H9 (cell line): ENCODE measurements at regions not wholly inside any gene's neighbourhood (a gene's known extent, or its start where the extent isn't known, plus 50 kb on each side); places are given as distances from the start of the nearest gene placed in this dataset.

ENCODE experiments used
- DNase-seq: peaks from one replicate; pipeline ENCODE4 v3.0.0-alpha.2; 2017
- H2AFZ ChIP-seq: one replicate; pipeline ENCODE4 v1.6.1; 2013; ENCODE audit warnings: mild to moderate bottlenecking, low read length, control low read depth, moderate library complexity
- H2AK5ac ChIP-seq: 2 replicates; pipeline ENCODE4 v1.6.1; 2013; ENCODE audit warnings: low read length, control low read depth, mixed read lengths; ENCODE audit not compliant: insufficient read length
- H2BK120ac ChIP-seq: one replicate; pipeline ENCODE4 v1.6.1; 2013; ENCODE audit warnings: low read depth, mild to moderate bottlenecking, low read length, control low read depth, inconsistent platforms; ENCODE audit not compliant: poor library complexity, severe bottlenecking
- H2BK12ac ChIP-seq: 2 replicates; pipeline ENCODE4 v1.6.1; 2013; ENCODE audit warnings: low read length, control low read depth, mixed read lengths, low read depth; ENCODE audit not compliant: insufficient read length
- H2BK15ac ChIP-seq: 2 replicates; pipeline ENCODE4 v1.6.1; 2013; ENCODE audit warnings: low read depth, low read length, control low read depth
- H2BK20ac ChIP-seq: one replicate; pipeline ENCODE4 v1.6.1; 2013; ENCODE audit warnings: low read depth, mild to moderate bottlenecking, low read length, control low read depth, inconsistent platforms; ENCODE audit not compliant: poor library complexity, severe bottlenecking
- H2BK5ac ChIP-seq: 2 replicates; pipeline ENCODE4 v1.6.1; 2013; ENCODE audit warnings: low read length, control low read depth, mixed read lengths; ENCODE audit not compliant: insufficient read length
- H3K14ac ChIP-seq: 2 replicates; pipeline ENCODE4 v1.6.1; 2013; ENCODE audit warnings: low read length, control low read depth; ENCODE audit not compliant: insufficient read depth
- H3K18ac ChIP-seq: 2 replicates; pipeline ENCODE4 v1.6.1; 2013; ENCODE audit warnings: low read depth, mild to moderate bottlenecking, mixed read lengths, low read length, control low read depth; ENCODE audit not compliant: insufficient read length
- H3K23ac ChIP-seq: 2 replicates; pipeline ENCODE4 v1.6.1; 2013; ENCODE audit warnings: low read length, control low read depth, mixed read lengths, low read depth; ENCODE audit not compliant: insufficient read length
- H3K23me2 ChIP-seq: 2 replicates; pipeline ENCODE4 v1.6.1; 2013; ENCODE audit warnings: low read depth, mild to moderate bottlenecking, mixed read lengths, low read length, control low read depth; ENCODE audit not compliant: insufficient read length, poor library complexity, severe bottlenecking
- H3K27ac ChIP-seq: 2 replicates; pipeline ENCODE4 v1.5.1; 2013; ENCODE audit warnings: low read length, control low read depth, mixed read lengths, low read depth; ENCODE audit not compliant: insufficient read length
- H3K27me3 ChIP-seq: 2 replicates; pipeline ENCODE4 v1.6.1; 2013; ENCODE audit warnings: low read length, control low read depth, inconsistent platforms; ENCODE audit not compliant: insufficient read depth
- H3K4ac ChIP-seq: 2 replicates; pipeline ENCODE4 v1.6.1; 2013; ENCODE audit warnings: low read depth, mild to moderate bottlenecking, control low read depth, inconsistent platforms, low read length, moderate library complexity
- H3K4me1 ChIP-seq: 2 replicates; pipeline ENCODE4 v1.6.1; 2013; ENCODE audit warnings: low read length, control low read depth, inconsistent platforms; ENCODE audit not compliant: insufficient read depth
- H3K4me2 ChIP-seq: 2 replicates; pipeline ENCODE4 v1.6.1; 2013; ENCODE audit warnings: low read length, control low read depth, mixed read lengths; ENCODE audit not compliant: insufficient read length, insufficient read depth
- H3K56ac ChIP-seq: 2 replicates; pipeline ENCODE4 v1.6.1; 2013; ENCODE audit warnings: low read depth, mild to moderate bottlenecking, mixed read lengths, low read length, control low read depth; ENCODE audit not compliant: insufficient read length
- H3K79me1 ChIP-seq: 2 replicates; pipeline ENCODE4 v1.6.1; 2013; ENCODE audit warnings: low read depth, mild to moderate bottlenecking, moderate library complexity, low read length, control low read depth, inconsistent platforms; ENCODE audit not compliant: insufficient read depth, poor library complexity, severe bottlenecking
- H3K79me2 ChIP-seq: 2 replicates; pipeline ENCODE4 v1.6.1; 2013; ENCODE audit warnings: low read length, control low read depth, inconsistent platforms; ENCODE audit not compliant: insufficient read depth
- H3K9ac ChIP-seq: 2 replicates; pipeline ENCODE4 v1.6.1; 2013; ENCODE audit warnings: low read length, control low read depth, mixed read lengths; ENCODE audit not compliant: insufficient read length; ENCODE audit errors: extremely low read depth
- H3K9me3 ChIP-seq: one replicate; pipeline ENCODE4 v1.6.1; 2013; ENCODE audit warnings: low read depth, low read length, inconsistent platforms; ENCODE audit not compliant: control insufficient read depth
- H3T11ph ChIP-seq: one replicate; pipeline ENCODE4 v1.6.1; 2013; ENCODE audit warnings: mild to moderate bottlenecking, low read length, control low read depth, inconsistent platforms
- H4K20me1 ChIP-seq: one replicate; pipeline ENCODE4 v1.6.1; 2013; ENCODE audit not compliant: control insufficient read depth, insufficient read length, insufficient read depth
- H4K5ac ChIP-seq: 2 replicates; pipeline ENCODE4 v1.6.1; 2013; ENCODE audit warnings: low read depth, mild to moderate bottlenecking, mixed read lengths, low read length, control low read depth; ENCODE audit not compliant: insufficient read length
- H4K8ac ChIP-seq: replicated peaks from 2 replicates; pipeline ENCODE4 v1.6.1; 2013; ENCODE audit warnings: low read length, control low read depth, mixed read lengths, low read depth; ENCODE audit not compliant: insufficient read length
- H4K91ac ChIP-seq: 2 replicates; pipeline ENCODE4 v1.6.1; 2013; ENCODE audit warnings: low read depth, mild to moderate bottlenecking, moderate library complexity, mixed read lengths, low read length, control low read depth; ENCODE audit not compliant: insufficient read length
- H3K27ac Mint-ChIP-seq, 3 experiments: 2 replicates in 2 of 3; 3 replicates in 1 of 3; pipeline ENCODE4 v1.8.0; 2020 to 2021; ENCODE audit warnings: mixed read lengths in 3 of 3, mild to moderate bottlenecking in 1 of 3, moderate library complexity in 1 of 3
- H3K27me3 Mint-ChIP-seq: 2 replicates; pipeline ENCODE4 v1.8.0; 2021; ENCODE audit warnings: low read depth, mild to moderate bottlenecking, moderate library complexity, mixed read lengths
- H3K36me3 Mint-ChIP-seq, 3 experiments: 2 replicates in 2 of 3; 3 replicates in 1 of 3; pipeline ENCODE4 v1.8.0; 2020 to 2021; ENCODE audit warnings: low read depth in 3 of 3, mixed read lengths in 3 of 3; ENCODE audit not compliant: insufficient read depth in 1 of 3
- H3K4me1 Mint-ChIP-seq, 2 experiments: 2 replicates each; pipeline ENCODE4 v1.8.0; 2020; ENCODE audit warnings: mixed read lengths in 2 of 2
- H3K4me3 Mint-ChIP-seq, 2 experiments: 2 replicates in 1 of 2; 3 replicates in 1 of 2; pipeline ENCODE4 v1.8.0; 2020 to 2021; ENCODE audit warnings: mild to moderate bottlenecking in 2 of 2, mixed read lengths in 2 of 2, moderate library complexity in 1 of 2
- H3K9me3 Mint-ChIP-seq, 2 experiments: 2 replicates in 1 of 2; 3 replicates in 1 of 2; pipeline ENCODE4 v1.8.0; 2020; ENCODE audit warnings: mild to moderate bottlenecking in 2 of 2, mixed read lengths in 2 of 2, moderate library complexity in 1 of 2
- WGBS: extraction: QIAGEN DNeasy Blood & Tissue Kit; methylation state at CpG from one replicate; pipeline ENCODE4 v1.1.7; 2013; ENCODE audit warnings: missing lambda C conversion rate, low lambda C conversion rate, mixed read lengths; ENCODE audit not compliant: insufficient read length; ENCODE audit errors: extremely low coverage; 5-methylcytosine and 5-hydroxymethylcytosine counted together
- TF ChIP-seq, protein P1 (sequence below): fragments of 200-600 bp; sonication (generic); conservative IDR thresholded peaks from 3 replicates; pipeline ENCODE4 v1.8.0; 2021; ENCODE audit warnings: antibody characterized with exemption, mild to moderate bottlenecking

DNA sequence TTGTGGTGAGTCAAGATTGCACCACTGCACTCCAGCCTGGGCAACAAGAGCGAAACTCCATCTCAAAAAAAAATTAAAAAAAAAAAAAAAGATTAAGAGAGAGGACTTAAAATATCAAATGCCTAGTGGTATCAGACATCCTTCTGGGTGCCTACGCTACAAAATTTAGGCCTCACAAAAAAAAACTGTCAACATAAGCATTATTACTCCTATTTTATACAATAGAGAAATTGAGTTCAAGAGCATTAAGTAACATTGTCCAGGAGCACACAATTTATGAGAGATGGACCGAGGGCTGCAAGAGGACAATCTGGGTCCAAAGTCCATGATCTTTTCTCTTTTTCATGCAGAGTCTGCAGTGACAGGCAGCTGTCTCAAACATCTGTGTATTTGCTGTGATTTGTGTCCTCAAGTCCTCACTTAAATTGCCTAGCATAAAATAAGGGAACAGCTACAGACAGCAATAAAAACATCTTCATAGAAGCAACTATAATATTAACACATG lies 62.4 kb downstream of the OSR1 start:
- Histone ChIP-seq H3T11ph (no peak overlapping the region), H2BK5ac (no peak overlapping the region), H3K79me1 (no peaks in the 10 kb centered on the region), H3K23ac (no peak overlapping the region), H4K20me1 (no peaks in the 10 kb centered on the region), H3K27me3 (no peaks in the 10 kb centered on the region), H3K4ac (no peak overlapping the region), H2BK12ac (no peak overlapping the region), H4K8ac (no peak overlapping the region), H4K91ac (no peak overlapping the region), H3K27ac (no peak overlapping the region), H3K4me1 (no peaks in the 10 kb centered on the region), H2BK20ac (no peak overlapping the region), H3K4me2 (no peak overlapping the region), H4K5ac (no peak overlapping the region), H3K79me2 (no peaks in the 10 kb centered on the region), H2AFZ (no peak overlapping the region), H2AK5ac (no peak overlapping the region), H2BK120ac (no peak overlapping the region), H3K18ac (no peak overlapping the region), H2BK15ac (no peak overlapping the region), H3K23me2 (no peaks in the 10 kb centered on the region), H3K14ac (no peak overlapping the region), H3K56ac (no peak overlapping the region), H3K9me3 (no peaks in the 10 kb centered on the region), H3K9ac (no peak overlapping the region)
- no peak for DNase-seq
- no CpG with 5 or more reads among the region's 3 CpGs for WGBS
- H3K4me1 Mint-ChIP-seq = no peaks in the 10 kb centered on the region
- H3K9me3 Mint-ChIP-seq = no peaks in the 10 kb centered on the region
- TF ChIP-seq, protein P1, sequence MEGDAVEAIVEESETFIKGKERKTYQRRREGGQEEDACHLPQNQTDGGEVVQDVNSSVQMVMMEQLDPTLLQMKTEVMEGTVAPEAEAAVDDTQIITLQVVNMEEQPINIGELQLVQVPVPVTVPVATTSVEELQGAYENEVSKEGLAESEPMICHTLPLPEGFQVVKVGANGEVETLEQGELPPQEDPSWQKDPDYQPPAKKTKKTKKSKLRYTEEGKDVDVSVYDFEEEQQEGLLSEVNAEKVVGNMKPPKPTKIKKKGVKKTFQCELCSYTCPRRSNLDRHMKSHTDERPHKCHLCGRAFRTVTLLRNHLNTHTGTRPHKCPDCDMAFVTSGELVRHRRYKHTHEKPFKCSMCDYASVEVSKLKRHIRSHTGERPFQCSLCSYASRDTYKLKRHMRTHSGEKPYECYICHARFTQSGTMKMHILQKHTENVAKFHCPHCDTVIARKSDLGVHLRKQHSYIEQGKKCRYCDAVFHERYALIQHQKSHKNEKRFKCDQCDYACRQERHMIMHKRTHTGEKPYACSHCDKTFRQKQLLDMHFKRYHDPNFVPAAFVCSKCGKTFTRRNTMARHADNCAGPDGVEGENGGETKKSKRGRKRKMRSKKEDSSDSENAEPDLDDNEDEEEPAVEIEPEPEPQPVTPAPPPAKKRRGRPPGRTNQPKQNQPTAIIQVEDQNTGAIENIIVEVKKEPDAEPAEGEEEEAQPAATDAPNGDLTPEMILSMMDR = no peak
- no peaks in the 10 kb centered on the region for H3K36me3 Mint-ChIP-seq
- no peak overlapping the region for H3K4me3 Mint-ChIP-seq
- no peaks in the 10 kb centered on the region; the same call in 1 of the 2 replicates for H3K27me3 Mint-ChIP-seq
- no peak overlapping the region for H3K27ac Mint-ChIP-seq
